ENCODE measurements at regions not wholly inside any gene's neighbourhood (a gene's known extent, or its start where the extent isn't known, plus 50 kb on each side); places are given as distances from the start of the nearest gene placed in this dataset.
"Not testable (repeated sequence)": the region's sequence is repeated elsewhere in the genome, so short reads cannot be mapped to it uniquely, and the experiment has no call there.

- TF ChIP-seq Cebpa-rat (IDR thresholded peaks at IDR 0.05) = no peak
- no peak overlapping the region for H3K27ac ChIP-seq
- no peak overlapping the region for H3K4me3 ChIP-seq
- H3K4me1 ChIP-seq = no peaks in the 10 kb centered on the region
- H4K20me1 ChIP-seq = no peaks in the 10 kb centered on the region
- H3K9ac ChIP-seq = no peak overlapping the region
- H3K27me3 ChIP-seq = no peaks in the 10 kb centered on the region
- H3K9me3 ChIP-seq = no peaks in the 10 kb centered on the region
- H3K4me2 ChIP-seq = no peak overlapping the region
- H3K36me3 ChIP-seq = no peaks in the 10 kb centered on the region
These were observed 77.9 kb upstream of the SATB2 start for GRCh38 chr2:199535445-199536177.

GRCh38 chr2:199533873-199534272, 76.1 kb upstream of the SATB2 start:
- not testable (repeated sequence) for H3K9me3 ChIP-seq, H3K27me3 ChIP-seq, H3K4me1 ChIP-seq, H3K9ac ChIP-seq, H3K4me3 ChIP-seq, H3K27ac ChIP-seq, H4K20me1 ChIP-seq, H3K36me3 ChIP-seq, H3K4me2 ChIP-seq

- H3K4me3 ChIP-seq = no peak overlapping the region
These were observed 69.3 kb upstream of the SATB2 start for GRCh38 chr2:199527071-199527470.

GRCh38 chr2:199524689-199525574, 67.2 kb upstream of the SATB2 start:
- no peak for TF ChIP-seq Cebpa-rat (IDR thresholded peaks at IDR 0.05)
- Histone ChIP-seq H3K9me3 (no peaks in the 10 kb centered on the region), H3K27ac (no peak overlapping the region), H3K4me3 (no peak overlapping the region), H3K4me2 (no peak overlapping the region), H3K27me3 (no peaks in the 10 kb centered on the region), H3K9ac (no peak overlapping the region), H4K20me1 (no peaks in the 10 kb centered on the region), H3K4me1 (no peaks in the 10 kb centered on the region), H3K36me3 (no peaks in the 10 kb centered on the region)

More at GRCh38 chr2:199527071-199527470, 69.3 kb upstream of the SATB2 start:
- no peaks in the 10 kb centered on the region for H4K20me1 ChIP-seq
- H3K36me3 ChIP-seq = no peaks in the 10 kb centered on the region
- no peaks in the 10 kb centered on the region for H3K27me3 ChIP-seq
- no peaks in the 10 kb centered on the region for H3K9me3 ChIP-seq
- H3K27ac ChIP-seq = no peak overlapping the region
- no peaks in the 10 kb centered on the region for H3K4me1 ChIP-seq
- no peak overlapping the region for H3K9ac ChIP-seq
- no peak overlapping the region for H3K4me2 ChIP-seq
- TF ChIP-seq Cebpa-rat (IDR thresholded peaks at IDR 0.05) = no peak

GRCh38 chr2:199509403-199509802, 51.7 kb upstream of the SATB2 start:
- Histone ChIP-seq H3K27me3 (no peaks in the 10 kb centered on the region), H3K36me3 (no peaks in the 10 kb centered on the region), H3K27ac (no peak overlapping the region), H3K4me2 (no peak overlapping the region), H3K9ac (no peak overlapping the region), H3K4me3 (no peak overlapping the region), H3K4me1 (no peaks in the 10 kb centered on the region), H3K9me3 (no peaks in the 10 kb centered on the region), H4K20me1 (no peaks in the 10 kb centered on the region)
- TF ChIP-seq Cebpa-rat (IDR thresholded peaks at IDR 0.05) = no peak
